ENCODE measurements at regions not wholly inside any gene's neighbourhood (a gene's known extent, or its start where the extent isn't known, plus 50 kb on each side); places are given as distances from the start of the nearest gene placed in this dataset.
A peak's percentile ranks its signal among the peaks of the same experiment; 100 is the strongest.

DNA sequence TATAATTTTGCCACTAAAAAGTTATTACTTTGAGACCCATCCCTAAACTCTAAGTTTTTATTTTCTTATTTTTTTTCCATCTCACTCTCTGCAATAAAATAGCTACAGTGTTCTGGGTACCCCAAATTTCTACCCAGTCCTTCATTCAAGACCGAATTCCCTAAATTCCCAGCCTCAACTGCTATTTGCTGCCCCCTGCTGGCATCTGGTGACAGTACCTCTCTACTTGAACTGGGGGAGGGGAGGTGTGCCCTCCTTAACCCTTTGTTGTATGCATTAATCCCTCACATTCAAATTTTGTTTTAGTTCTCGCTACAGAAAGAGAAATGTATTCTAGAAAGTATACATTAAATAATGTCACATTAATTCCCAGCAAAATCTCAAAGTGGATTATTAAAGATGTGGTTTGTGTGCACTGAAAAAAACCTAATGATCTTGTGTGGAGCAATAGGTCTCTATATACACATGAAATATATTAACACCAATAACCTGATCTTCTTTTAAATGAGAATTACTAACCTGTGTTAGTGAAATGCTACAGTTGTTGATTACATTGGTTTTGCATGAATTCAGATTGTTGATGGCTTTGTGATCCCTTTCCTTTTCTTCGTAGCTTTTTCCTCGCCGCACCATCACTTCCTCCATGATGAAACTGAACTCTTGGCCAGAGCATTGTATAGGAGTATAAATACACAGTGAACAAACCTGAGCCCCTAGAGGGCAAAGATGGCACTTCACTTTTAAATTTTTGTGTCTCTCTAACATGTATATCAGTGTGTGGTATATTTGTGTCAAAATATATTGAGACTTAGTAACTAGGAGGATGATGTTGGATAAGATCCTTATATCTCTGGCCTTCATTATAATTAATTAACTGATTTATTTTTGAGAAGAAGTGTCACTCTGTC is 590.0 kb downstream of the METTL15 start:
- TF ChIP-seq, protein P1, sequence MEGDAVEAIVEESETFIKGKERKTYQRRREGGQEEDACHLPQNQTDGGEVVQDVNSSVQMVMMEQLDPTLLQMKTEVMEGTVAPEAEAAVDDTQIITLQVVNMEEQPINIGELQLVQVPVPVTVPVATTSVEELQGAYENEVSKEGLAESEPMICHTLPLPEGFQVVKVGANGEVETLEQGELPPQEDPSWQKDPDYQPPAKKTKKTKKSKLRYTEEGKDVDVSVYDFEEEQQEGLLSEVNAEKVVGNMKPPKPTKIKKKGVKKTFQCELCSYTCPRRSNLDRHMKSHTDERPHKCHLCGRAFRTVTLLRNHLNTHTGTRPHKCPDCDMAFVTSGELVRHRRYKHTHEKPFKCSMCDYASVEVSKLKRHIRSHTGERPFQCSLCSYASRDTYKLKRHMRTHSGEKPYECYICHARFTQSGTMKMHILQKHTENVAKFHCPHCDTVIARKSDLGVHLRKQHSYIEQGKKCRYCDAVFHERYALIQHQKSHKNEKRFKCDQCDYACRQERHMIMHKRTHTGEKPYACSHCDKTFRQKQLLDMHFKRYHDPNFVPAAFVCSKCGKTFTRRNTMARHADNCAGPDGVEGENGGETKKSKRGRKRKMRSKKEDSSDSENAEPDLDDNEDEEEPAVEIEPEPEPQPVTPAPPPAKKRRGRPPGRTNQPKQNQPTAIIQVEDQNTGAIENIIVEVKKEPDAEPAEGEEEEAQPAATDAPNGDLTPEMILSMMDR (conservative IDR thresholded peaks at IDR 0.05; ENCODE audit: low read length): peak; percentile 92
- TF ChIP-seq EZH2phosphoT487 (IDR thresholded peaks at IDR 0.05; ENCODE audit: borderline replicate concordance): no peak

Measured in Loucy (cell line).